ENCODE measurements at regions not wholly inside any gene's neighbourhood (a gene's known extent, or its start where the extent isn't known, plus 50 kb on each side); places are given as distances from the start of the nearest gene placed in this dataset.
"Not testable (repeated sequence)": the region's sequence is repeated elsewhere in the genome, so short reads cannot be mapped to it uniquely, and the experiment has no call there.

DNA sequence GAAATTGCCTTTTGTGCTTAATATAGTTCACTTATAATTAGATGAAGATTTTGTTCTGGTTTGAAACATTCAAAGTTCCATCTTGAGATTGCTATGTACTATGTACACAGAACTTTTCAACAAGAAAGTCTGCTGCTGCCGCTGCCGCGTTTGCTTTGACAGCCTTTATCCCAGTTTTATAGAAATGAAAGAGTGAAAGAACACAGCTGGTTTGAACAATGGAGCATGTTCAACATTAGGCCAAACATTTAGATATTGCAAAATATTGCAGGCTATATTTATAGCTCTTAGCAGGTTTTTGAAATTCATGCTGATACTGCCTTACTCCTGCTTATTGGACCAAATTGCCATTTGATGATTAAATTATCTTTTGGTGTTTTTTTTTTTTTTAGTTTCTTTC is 299.8 kb upstream of the PRKD1 start:
- peak; percentile 24 for DNase-seq

DNA sequence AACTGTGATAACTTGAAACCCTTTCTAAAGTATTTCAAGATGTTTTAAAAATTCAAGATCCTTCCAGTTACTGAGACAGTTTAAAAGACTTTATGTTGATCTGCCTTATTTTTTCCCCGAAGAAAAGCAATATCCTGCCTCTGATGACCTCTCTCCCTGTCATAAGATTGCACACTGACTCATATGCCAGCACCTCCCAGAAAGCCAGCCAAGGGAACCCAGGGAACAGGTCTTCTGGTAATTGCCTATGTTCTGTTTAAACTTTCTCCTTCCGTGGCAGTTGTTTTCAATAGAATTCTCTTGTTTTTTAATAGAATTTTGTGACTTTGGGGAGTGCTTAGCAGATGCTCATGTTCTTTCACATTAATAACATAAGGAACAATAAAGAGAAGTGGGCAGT is 300.2 kb upstream of the PRKD1 start:
- peak; percentile 25 for DNase-seq

DNA sequence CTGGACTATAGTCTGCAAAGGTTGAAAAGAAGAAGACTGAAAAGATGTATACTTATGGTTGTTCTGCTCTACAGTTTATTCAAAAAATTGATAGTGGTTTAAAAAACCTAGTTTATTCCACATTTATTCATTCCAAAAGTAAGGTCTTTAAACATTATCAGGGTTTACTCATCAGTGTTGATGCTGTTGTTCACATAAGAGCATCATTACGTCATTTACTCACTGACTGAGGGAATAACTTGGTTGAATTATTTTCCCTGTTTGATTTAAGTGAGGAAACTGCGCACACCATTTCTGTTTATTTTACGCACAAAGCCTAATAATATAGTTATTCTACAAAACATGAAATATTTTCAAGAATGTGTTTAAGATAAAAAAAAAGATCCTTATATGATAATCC is 303.1 kb upstream of the PRKD1 start:
- no peak for DNase-seq

DNA sequence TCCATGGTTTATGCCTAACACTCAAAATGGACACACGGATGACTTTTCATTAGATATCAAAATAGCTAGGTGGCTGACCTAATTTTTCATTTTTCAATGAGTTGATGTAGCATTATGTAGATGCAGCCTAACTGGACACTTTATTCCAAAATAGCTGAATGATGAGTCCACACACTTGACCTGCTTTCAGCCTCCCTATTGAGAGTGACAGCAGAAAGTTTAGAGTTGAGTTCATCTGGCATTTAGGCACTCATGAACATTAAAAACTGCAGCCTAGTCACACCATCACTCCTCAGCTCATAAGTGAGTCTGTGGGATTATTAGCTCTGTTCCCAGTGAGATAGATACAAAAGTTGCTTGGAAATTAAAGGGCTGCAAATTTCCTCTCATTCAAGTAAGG is 307.3 kb upstream of the PRKD1 start:
- no peak for DNase-seq

DNA sequence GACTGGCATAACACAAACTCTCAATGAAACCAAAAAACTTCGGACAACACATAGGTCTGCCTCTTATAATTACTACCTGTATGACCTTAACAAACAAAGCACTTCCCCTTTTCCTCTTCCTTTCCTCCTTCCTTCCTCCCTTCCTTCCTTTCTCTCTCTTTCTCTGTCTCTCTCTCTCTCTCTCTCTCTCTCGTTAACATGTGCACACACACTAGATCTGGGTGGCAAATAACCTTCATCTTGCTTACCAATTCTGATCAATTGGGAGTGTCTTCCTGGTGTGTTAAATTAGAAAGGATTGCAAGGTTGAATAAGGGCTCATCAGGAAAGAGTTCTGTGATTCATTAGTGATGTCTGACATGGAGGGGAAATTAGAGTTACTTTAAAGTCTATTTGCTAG is 307.8 kb upstream of the PRKD1 start:
- DNase-seq = no peak

DNA sequence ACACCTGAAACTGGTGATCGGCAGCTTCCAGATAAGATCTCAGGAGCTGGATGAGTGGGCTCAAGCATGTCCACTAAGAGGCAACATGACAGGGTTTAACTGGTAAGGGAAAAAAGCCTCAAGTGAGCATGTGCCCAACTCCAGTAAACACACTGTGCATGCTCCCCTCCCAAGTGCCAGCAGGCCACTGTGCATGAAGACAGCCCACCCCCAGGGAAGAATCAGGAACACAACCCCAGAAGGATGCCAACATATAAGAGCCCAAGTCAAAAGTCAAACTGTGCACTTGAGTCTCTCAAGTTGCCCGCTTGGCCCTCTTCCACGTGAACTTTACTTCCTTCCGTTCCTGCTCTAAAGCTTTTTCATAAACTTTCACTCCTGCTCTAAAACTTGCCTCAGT is 311.3 kb upstream of the PRKD1 start:
- DNase-seq = no peak

DNA sequence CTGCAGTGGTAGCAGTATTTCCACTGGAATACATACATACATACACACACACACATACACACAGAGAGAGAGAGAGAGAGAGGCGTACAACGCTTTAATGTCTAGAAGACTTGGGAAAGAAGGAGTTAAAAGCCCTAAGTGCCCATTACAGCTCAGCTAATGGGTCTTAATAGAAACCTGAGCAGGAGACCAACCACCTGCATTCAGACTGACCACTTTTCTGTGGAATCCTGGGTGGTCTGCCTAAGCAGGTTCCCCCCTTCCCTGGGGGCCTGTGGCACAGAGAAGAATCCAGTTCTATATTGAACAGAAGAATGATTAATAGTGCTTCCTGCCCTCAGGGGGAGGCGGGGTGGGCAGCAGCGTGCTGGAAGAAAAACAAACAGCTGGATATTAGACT is 312.4 kb upstream of the PRKD1 start:
- DNase-seq = no peak

DNA sequence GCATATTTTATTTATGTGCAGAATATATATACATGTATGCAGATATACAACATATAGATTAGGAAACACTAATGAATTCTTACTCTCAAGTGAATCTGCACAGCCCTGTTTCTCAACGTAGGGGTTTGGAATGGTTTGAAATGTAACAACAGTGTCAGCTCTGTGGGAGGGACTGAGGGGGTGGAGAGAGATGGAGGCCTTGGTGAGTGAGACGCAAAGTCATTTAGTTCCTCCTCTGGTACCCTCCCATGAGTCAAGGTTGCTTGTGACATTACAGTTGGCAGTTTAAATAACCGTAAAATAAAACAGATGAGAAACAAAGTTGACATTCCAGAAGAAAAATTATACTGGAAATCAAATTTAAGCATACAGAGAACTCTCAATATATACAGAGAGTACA is 313.0 kb upstream of the PRKD1 start:
- DNase-seq = no peak

DNA sequence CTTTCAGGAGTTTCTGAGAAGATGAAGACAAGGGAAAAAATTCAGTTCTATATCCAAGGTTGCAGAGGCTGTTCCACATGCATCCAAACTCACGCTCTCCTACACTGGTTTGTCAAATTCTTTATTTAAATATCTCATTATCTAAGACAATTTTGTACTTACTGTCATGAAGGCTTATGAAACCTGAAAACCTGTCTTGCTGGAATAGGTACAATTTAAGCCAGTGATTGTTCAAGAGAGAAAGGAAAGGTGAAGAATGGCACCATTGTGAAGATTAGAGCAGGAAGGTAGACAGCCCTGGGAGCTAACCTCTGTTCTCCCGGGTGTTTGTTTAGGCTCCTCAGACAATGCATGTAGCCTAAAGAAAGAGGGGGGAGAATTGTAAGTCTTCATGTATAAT is 315.1 kb upstream of the PRKD1 start:
- no peak for DNase-seq

DNA sequence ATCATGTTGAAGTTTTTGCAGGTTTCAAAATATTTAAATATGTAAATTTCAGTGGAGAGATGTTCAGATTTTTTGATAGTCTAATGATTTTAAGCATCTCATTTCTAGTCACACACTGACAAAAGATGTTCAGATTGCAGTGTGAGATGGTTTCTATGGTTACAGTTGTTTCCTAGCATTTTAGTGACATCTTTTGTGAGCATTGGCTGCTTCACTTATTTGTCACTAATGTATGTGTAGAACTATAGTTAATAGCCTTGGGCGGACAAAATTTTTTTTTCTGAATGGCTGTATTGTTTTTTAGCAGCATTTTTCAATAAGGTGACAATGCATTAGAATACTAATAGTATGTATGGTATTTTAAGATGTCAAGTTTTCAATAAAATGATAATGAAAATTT is 315.6 kb upstream of the PRKD1 start:
- DNase-seq = no peak

DNA sequence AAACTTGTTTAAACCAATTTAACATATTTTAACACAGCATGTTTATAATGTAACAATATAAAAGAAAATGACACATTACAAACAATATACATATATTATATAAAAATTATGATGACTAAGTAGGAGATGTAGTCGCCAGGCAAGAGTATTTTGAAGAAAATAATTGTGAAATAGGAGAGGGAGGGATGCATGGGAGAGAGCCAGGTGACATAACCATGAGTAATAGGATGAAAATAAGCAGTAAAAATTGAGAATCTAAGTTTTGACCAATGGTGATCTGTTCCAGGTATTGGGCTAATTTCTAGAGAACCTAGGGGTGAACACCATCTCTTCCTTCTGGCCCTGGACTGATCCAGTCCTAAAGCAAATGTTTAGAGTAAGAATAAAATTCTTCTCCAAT is 315.2 kb upstream of the G2E3 start:
- DNase-seq = no peak

DNA sequence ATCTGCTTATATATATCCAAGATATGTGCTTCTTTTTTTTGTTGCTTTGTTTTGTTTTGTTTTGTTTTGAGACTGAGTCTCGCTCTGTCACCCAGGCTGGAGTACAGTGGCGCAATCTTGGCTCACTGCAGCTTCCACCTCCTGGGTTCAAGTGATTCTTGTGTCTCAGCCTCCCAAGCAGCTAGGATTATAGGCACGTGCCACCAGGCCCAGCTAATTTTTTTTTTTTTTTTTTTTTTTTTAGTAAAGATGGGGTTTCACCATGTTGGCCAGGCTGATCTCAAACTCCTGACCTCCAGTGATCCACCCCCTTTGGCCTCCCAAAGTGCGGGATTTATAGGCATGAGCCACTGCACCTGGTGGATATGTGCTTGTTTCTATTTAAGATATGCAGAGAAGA is 314.6 kb upstream of the G2E3 start:
- DNase-seq = not testable (repeated sequence)

DNA sequence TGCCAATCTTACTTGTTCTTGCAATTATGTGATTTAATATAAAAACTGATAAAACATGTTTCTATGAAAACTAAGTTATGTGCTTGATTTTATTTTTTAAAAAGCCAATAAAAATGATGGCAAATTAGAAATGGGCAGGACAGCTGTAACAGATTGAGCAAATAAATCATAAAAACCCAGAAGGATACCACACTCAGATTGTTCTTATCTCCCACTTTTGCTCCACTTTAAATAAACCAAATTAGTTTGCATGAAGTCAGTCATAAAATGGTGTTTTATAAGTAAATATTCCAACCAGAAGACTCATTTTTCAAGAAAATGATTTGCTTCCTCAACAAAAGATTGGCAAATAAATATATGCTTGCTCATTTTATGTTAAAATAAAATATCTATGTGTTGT is 307.9 kb upstream of the G2E3 start:
- no peak for DNase-seq

DNA sequence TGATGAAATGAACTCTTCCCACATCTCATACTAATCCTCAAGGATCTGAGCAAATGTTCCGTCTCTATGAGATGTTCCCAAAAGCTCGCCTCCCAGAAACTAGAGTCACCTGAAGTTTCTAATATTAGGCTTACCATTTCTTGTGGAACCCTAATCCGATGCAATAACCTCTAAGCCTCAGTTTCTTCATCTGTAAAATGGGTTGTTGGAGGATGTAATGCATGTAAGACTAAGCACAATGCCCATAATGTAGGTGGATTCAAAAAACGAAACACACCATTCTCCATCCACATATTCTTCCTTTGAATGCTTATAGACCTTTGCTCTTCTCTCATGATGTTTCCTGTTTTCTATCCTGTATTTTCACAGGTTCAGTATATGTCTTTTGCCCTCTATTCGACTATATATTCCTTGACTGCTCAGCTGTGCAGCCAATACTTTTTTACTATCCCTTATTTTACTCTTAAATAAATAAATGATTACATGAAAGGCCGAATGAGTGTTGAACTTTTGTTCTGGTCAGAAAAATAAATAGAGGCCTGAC is 307.3 kb upstream of the G2E3 start:
- no peak for DNase-seq

DNA sequence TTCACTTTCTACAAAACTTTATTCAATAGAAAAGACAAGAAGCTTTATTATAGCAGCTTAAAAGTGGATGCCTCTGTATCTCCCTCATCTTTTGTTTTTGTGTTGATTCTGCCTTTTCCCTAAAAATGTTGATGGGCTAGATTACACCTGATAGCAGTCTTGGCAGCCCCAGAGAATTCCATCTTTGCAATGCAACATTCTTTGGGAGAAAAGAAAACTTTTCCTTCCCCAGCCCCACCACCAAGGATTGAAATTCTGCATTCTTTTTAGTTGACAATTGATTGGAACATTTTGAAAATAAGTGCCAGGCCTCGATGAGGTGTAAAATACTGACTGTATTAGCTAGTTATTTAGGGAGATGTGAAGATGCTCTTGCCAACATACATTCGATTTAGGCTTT is 306.8 kb upstream of the G2E3 start:
- no peak for DNase-seq

DNA sequence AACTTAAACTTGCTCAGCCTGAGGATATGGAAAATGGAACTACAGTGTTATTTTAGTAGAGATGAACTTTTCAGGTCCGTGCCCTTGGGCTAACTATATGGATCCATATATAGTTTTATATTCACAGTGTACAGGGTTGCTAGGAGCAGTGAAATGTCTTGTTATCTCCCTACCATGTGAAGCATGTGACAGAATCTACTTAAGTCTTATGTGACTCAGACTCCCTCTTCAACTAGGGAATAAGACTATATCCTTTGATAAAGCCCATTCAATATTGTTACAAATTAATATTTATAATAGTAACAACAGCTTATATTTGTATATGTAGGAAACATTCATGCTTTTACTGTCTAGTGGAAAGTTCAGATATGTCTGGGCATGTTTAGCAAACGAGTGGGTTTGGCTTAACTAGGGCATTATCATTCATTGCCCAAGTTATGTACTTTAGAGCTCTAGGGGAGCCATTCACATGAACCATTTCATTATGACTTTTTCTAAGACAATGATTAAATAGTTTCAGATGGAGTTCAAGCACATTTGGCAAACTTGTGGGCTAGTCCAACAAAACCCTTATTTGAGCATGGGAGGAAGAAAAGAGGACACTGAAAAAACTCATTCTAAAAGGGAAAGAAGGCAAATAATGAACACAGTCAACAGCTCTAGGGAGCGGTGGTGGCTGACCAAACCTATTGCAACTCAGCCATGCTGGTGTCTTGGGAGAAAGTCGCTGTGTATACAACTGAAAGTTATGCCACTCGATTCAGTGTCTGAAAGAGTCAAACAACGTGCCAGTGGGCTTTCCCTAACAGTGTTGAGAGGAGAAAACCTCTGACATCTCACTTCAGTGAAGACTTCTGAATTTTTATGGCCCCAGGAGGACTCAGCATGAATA is 305.9 kb upstream of the G2E3 start:
- no peak for DNase-seq

DNA sequence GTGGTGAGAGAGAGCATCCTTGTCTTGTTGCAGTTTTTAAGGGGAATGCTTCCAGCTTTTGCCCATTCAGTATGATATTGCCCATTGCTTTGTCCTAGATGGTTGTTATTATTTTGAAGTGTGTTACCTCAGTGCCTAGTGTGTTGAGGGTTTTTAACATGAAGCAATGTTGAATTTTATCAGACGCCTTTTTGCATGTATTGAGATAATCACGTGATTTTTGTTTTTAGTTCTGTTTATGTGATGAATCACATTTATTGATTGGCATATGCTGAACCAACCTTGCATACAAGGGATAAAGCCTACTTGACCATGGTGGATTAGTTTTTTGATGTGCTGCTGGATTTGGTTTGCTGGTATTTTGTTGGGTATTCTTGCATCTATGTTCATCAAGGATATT is 302.3 kb upstream of the G2E3 start:
- no peak for DNase-seq

DNA sequence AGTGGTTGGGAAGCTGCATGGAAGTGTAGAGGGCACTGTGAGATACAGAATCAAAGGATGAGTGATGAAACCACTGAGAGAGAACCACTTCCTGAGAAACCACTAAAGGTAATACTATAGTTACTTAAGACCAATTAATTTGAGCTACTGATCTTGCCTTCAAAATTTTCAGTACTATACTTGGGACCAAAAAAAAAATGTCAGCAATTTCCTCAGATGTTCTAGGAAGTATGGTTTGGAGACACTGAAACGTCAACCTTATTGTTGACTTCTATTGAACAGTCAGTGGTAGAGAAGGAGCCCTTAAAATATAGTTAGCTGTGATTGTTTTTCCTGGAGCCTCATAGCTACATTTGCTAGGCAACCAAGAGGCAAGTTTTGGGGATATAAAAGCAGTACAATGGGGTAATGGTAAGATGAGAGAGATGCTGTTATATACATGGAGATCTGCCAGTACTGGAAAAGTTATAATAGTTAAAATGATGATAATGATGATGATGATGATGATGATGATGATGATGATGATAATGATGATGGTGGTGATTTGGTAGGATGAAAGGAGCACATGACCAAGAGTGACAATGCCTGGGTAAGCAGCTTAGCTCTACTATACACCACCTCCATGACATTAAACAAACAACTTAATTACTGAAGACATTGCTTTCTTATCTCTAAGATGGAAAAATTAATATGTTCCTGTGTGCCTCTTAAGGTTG is 300.9 kb upstream of the G2E3 start:
- no peak for DNase-seq

DNA sequence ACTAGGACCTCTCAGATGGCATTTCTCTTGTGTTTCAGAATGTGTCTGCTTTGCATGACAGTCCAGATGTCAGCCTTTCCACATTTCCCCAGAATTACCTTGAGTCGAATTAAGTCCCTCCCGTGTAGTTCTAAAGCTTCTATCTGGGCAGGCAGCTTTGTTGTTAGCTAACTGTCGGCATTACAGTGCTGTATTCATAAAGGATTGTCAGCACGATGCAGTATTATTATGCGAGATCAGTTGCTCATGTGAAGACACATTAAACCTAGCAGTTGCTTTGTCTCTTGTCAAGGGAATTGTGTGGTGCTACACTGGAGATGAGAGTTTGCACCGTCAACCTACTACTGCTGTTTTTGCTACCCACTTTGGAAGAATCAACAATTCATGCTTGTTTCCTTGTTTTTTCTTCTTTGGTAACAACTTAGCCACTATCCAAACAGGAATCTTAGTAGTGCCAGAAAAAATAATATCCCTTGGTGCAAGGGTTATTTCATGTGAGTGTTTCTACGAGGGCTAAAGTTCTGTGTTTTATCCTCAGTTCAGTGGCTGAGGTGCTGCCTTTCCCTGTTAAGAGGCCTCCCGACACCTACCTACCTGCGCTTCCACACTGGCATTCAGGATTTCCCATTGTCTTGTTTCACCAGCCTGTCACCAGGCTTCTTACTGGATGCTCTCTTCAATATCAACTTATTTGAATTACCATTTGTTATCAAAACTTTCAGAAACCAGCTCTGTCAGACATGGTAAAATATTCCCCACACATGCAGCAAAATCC is 297.9 kb upstream of the G2E3 start:
- DNase-seq = no peak

DNA sequence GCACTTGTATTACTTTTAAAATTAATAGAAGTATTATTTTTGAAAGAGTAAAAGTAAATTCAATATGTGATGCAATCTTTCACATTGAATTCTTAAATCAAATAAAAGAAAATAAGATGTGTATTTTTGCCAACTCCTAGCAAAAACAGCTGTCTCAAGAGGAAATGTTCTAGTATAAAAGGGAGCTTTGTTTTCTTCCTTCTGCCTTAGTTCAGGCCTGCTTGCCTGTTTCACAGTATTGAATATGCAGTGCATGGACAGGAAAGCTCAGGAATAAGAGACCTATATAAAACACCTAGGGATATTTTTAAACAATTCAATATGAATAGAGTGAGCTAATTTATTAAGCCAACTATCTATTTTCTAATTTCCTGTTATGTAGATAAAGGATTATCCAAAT is 294.8 kb upstream of the G2E3 start:
- no peak for DNase-seq

DNA sequence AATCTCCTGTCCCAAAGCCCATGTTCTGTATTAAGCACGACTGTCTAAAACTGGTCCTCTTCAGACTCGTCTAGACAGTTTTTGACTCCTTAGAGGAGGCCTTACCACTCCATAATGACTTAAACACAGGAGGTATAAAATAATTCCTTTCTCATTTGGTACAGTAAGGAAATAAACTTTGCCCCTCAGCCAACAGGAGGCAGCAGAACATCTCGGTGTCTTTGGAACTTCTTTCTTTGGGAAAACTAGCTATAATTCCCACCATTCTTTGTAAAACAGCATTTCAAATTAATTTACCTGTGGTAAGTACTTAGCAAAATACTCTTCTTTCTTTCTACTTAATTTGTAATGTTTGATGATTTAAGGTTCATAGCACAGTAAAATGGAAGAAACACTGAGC is 292.7 kb upstream of the G2E3 start:
- DNase-seq = no peak

DNA sequence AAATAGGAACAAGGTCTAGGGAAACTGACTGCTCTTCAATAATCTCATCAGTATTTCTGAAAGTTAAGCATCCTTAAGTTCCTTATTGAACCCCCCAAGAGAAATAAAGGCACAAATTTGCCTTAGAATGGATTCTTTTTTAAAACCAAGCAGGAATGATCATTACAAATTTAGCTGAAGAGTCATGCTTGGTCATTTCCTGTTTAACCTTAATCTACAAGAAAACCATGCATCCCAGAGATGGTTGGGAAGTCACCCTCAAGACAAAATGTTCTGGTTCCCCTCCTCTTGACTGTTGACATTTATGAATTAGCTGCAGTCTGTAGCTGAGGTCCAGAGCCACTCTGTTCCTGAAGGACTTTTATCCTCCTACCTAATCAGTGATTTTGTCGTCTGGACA is 291.8 kb upstream of the G2E3 start:
- no peak for DNase-seq

Data from right hindlimb (tissue), 1 donor.